ENCODE measurements at regions not wholly inside any gene's neighbourhood (a gene's known extent, or its start where the extent isn't known, plus 50 kb on each side); places are given as distances from the start of the nearest gene placed in this dataset.

- intact Hi-C loops (cut with micrococcal nuclease; ENCODE audit: unreplicated experiment): no loop called here
- no peak overlapping the region for H3K27ac ChIP-seq (ENCODE audit: low read depth, low read length, poor library complexity, severe bottlenecking)
- no peak overlapping the region for H3K4me3 ChIP-seq (ENCODE audit: low read depth, low read length, poor library complexity, severe bottlenecking)
- no peaks in the 10 kb centered on the region for H3K36me3 ChIP-seq (ENCODE audit: insufficient read depth, low read length, poor library complexity, severe bottlenecking)
- no peaks in the 10 kb centered on the region for H3K27me3 ChIP-seq (replicated peaks; ENCODE audit: insufficient read depth, low read depth, low read length, poor library complexity)
- no peak for TF ChIP-seq EZH2 (IDR thresholded peaks at IDR 0.05; ENCODE audit: borderline replicate concordance, low read depth, low read length, poor library complexity, severe bottlenecking)
- TF ChIP-seq CTCF (conservative IDR thresholded peaks at IDR 0.05; ENCODE audit: low read depth, low read length): no peak
- no TSS peak for BruUV-seq (replicated peaks)
- CTCF ChIA-PET: no interaction called here
- H3K9me3 ChIP-seq (ENCODE audit: low read depth, low read length, poor library complexity, severe bottlenecking): no peaks in the 10 kb centered on the region
- POLR2A ChIA-PET (ENCODE audit: low non-redundant PET): no interaction called here
- H3K4me1 ChIP-seq (ENCODE audit: insufficient read depth, low read length, poor library complexity, severe bottlenecking): peaks cover 23% of the 10 kb centered on the region
- DNase-seq (ENCODE audit: low spot score): no peak
Observed at GRCh38 chr1:58094221-58094620, 452.3 kb downstream of the OMA1 start.

DNA sequence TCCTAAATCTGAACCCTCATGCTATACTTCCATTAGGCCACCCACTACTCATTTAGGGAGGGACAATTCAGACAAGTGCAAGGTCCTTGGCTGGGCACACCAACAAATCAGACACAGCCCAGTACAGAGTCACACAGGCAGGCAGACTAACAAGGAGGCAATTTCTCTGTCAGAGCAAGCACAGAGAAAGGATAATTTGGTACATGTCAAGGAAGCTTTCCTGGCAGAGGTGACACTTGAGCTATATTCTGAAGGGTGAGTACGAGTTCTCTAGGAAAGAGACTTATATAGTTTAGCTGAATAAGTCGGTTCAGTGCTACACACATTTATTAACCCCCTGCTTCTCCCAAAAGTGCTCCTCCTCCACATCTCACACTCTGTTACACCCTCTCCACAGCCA lies 455.9 kb downstream of the OMA1 start:
- Histone ChIP-seq H3K36me3 (ENCODE audit: insufficient read depth, low read length, poor library complexity, severe bottlenecking) (no peaks in the 10 kb centered on the region), H3K27ac (ENCODE audit: low read depth, low read length, poor library complexity, severe bottlenecking) (peak overlapping the region; percentile 27), H3K9me3 (ENCODE audit: low read depth, low read length, poor library complexity, severe bottlenecking) (no peaks in the 10 kb centered on the region), H3K4me1 (ENCODE audit: insufficient read depth, low read length, poor library complexity, severe bottlenecking) (peaks cover 23% of the 10 kb centered on the region), H3K27me3 (replicated peaks; ENCODE audit: insufficient read depth, low read depth, low read length, poor library complexity) (no peaks in the 10 kb centered on the region), H3K4me3 (ENCODE audit: low read depth, low read length, poor library complexity, severe bottlenecking) (no peak overlapping the region)
- ChIA-PET POLR2A (ENCODE audit: low non-redundant PET) (interaction anchor here (1.4 kb wide), 1 partner anchor 386 kb away, joined by 4 read pairs; no protein-coding TSS in a partner anchor), CTCF (interaction anchor here (0.6 kb wide), 1 partner anchor 209 kb away, joined by 4 read pairs; no protein-coding TSS in a partner anchor)
- TF ChIP-seq CTCF (conservative IDR thresholded peaks at IDR 0.05; ENCODE audit: low read depth, low read length): no peak
- no peak for TF ChIP-seq EZH2 (IDR thresholded peaks at IDR 0.05; ENCODE audit: borderline replicate concordance, low read depth, low read length, poor library complexity, severe bottlenecking)
- BruUV-seq (replicated peaks): no TSS peak
- intact Hi-C loops (cut with micrococcal nuclease; ENCODE audit: unreplicated experiment): no loop called here
- DNase-seq (ENCODE audit: low spot score): no peak

- Histone ChIP-seq H3K27me3 (replicated peaks; ENCODE audit: insufficient read depth, low read depth, low read length, poor library complexity) (no peaks in the 10 kb centered on the region), H3K9me3 (ENCODE audit: low read depth, low read length, poor library complexity, severe bottlenecking) (no peaks in the 10 kb centered on the region), H3K4me1 (ENCODE audit: insufficient read depth, low read length, poor library complexity, severe bottlenecking) (peaks cover 23% of the 10 kb centered on the region), H3K36me3 (ENCODE audit: insufficient read depth, low read length, poor library complexity, severe bottlenecking) (no peaks in the 10 kb centered on the region), H3K4me3 (ENCODE audit: low read depth, low read length, poor library complexity, severe bottlenecking) (no peak overlapping the region), H3K27ac (ENCODE audit: low read depth, low read length, poor library complexity, severe bottlenecking) (peak overlapping the region; percentile 27)
- intact Hi-C loops (cut with micrococcal nuclease; ENCODE audit: unreplicated experiment): no loop called here
- no TSS peak for BruUV-seq (replicated peaks)
- CTCF ChIA-PET: interaction anchor here (0.6 kb wide), 1 partner anchor 210 kb away, joined by 4 read pairs; no protein-coding TSS in a partner anchor
- no peak for TF ChIP-seq EZH2 (IDR thresholded peaks at IDR 0.05; ENCODE audit: borderline replicate concordance, low read depth, low read length, poor library complexity, severe bottlenecking)
- no peak for TF ChIP-seq CTCF (conservative IDR thresholded peaks at IDR 0.05; ENCODE audit: low read depth, low read length)
- POLR2A ChIA-PET (ENCODE audit: low non-redundant PET): interaction anchor here (1.4 kb wide), 1 partner anchor 385 kb away, joined by 4 read pairs; no protein-coding TSS in a partner anchor
- no peak for DNase-seq (ENCODE audit: low spot score)
Observed at GRCh38 chr1:58089898-58090534, 456.5 kb downstream of the OMA1 start.
